ENCODE measurements at regions not wholly inside any gene's neighbourhood (a gene's known extent, or its start where the extent isn't known, plus 50 kb on each side); places are given as distances from the start of the nearest gene placed in this dataset.

GRCh38 chr2:65628156-65628555, 195.8 kb upstream of the SPRED2 start:
- TF ChIP-seq, protein P1, sequence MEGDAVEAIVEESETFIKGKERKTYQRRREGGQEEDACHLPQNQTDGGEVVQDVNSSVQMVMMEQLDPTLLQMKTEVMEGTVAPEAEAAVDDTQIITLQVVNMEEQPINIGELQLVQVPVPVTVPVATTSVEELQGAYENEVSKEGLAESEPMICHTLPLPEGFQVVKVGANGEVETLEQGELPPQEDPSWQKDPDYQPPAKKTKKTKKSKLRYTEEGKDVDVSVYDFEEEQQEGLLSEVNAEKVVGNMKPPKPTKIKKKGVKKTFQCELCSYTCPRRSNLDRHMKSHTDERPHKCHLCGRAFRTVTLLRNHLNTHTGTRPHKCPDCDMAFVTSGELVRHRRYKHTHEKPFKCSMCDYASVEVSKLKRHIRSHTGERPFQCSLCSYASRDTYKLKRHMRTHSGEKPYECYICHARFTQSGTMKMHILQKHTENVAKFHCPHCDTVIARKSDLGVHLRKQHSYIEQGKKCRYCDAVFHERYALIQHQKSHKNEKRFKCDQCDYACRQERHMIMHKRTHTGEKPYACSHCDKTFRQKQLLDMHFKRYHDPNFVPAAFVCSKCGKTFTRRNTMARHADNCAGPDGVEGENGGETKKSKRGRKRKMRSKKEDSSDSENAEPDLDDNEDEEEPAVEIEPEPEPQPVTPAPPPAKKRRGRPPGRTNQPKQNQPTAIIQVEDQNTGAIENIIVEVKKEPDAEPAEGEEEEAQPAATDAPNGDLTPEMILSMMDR (IDR thresholded peaks at IDR 0.05), result no peak
- no peak for TF ChIP-seq POLR2A (IDR thresholded peaks at IDR 0.05)
